GM18511 (cell line): ENCODE measurements at regions not wholly inside any gene's neighbourhood (a gene's known extent, or its start where the extent isn't known, plus 50 kb on each side); places are given as distances from the start of the nearest gene placed in this dataset.

ENCODE experiments used
- ATAC-seq: cut with Tn5 transposase; IDR thresholded peaks from one replicate; pipeline ENCODE4 v1.9.1; 2021; ENCODE audit warnings: mild to moderate bottlenecking, moderate library complexity; ENCODE audit not compliant: unreplicated experiment

GRCh38 chr12:25745281-25745680 lies 192.2 kb upstream of the LMNTD1 start:
- no peak for ATAC-seq

GRCh38 chr12:25746131-25746530 lies 193.0 kb upstream of the LMNTD1 start:
- ATAC-seq: no peak

GRCh38 chr12:25752710-25753309 lies 199.7 kb upstream of the LMNTD1 start:
- no peak for ATAC-seq

- ATAC-seq: no peak
Observed at GRCh38 chr12:25755136-25755970, 202.3 kb upstream of the LMNTD1 start.

- ATAC-seq: no peak
Observed at GRCh38 chr12:25755971-25756260, 202.6 kb upstream of the RASSF8 start.

- ATAC-seq: no peak
Observed at GRCh38 chr12:25757037-25757665, 201.3 kb upstream of the RASSF8 start.

GRCh38 chr12:25759752-25760151 lies 198.7 kb upstream of the RASSF8 start:
- no peak for ATAC-seq

GRCh38 chr12:25761356-25761755 lies 197.1 kb upstream of the RASSF8 start:
- ATAC-seq: no peak

- no peak for ATAC-seq
Observed at GRCh38 chr12:25764409-25764808, 194.1 kb upstream of the RASSF8 start.

GRCh38 chr12:25764892-25765291 lies 193.6 kb upstream of the RASSF8 start:
- ATAC-seq: no peak

GRCh38 chr12:25767606-25768005 lies 190.9 kb upstream of the RASSF8 start:
- ATAC-seq: no peak

GRCh38 chr12:25768151-25768550 lies 190.3 kb upstream of the RASSF8 start:
- ATAC-seq: no peak

- ATAC-seq: no peak
Observed at GRCh38 chr12:25769082-25769945, 189.2 kb upstream of the RASSF8 start.

- ATAC-seq: no peak
Observed at GRCh38 chr12:25771041-25771440, 187.4 kb upstream of the RASSF8 start.

- ATAC-seq: no peak
Observed at GRCh38 chr12:25771476-25771875, 187.0 kb upstream of the RASSF8 start.

- ATAC-seq: no peak
Observed at GRCh38 chr12:25775968-25776367, 182.5 kb upstream of the RASSF8 start.

- no peak for ATAC-seq
Observed at GRCh38 chr12:25780771-25781170, 177.7 kb upstream of the RASSF8 start.

GRCh38 chr12:25781232-25781631 lies 177.2 kb upstream of the RASSF8 start:
- no peak for ATAC-seq

- ATAC-seq: no peak
Observed at GRCh38 chr12:25783566-25783965, 174.9 kb upstream of the RASSF8 start.

- ATAC-seq: no peak
Observed at GRCh38 chr12:25784669-25785068, 173.8 kb upstream of the RASSF8 start.

- ATAC-seq: no peak
Observed at GRCh38 chr12:25785134-25785533, 173.3 kb upstream of the RASSF8 start.
